H1 (cell line): ENCODE measurements at regions not wholly inside any gene's neighbourhood (a gene's known extent, or its start where the extent isn't known, plus 50 kb on each side); places are given as distances from the start of the nearest gene placed in this dataset.

ENCODE experiments used
- CTCF ChIA-PET: fragments of 300-600 bp; sonication (Branson Sonifier 250); formaldehyde crosslinking; loops from one replicate; lab custom pipeline; 2021; ENCODE audit not compliant: partially characterized antibody; lab: Charles Lee
- POLR2A ChIA-PET: fragments of 300-600 bp; sonication (Branson Sonifier 250); formaldehyde crosslinking; loops from one replicate; lab custom pipeline; 2021; ENCODE audit warnings: inconsistent platforms; ENCODE audit not compliant: partially characterized antibody; lab: Charles Lee
- DNase-seq, 2 experiments: peaks; one replicate each; pipeline versions ENCODE4 v3.0.0 to v3.0.0-alpha.2; 2010 to 2022; ENCODE audit warnings: low spot score in 2 of 2, low read depth in 1 of 2, mixed read lengths in 1 of 2
- FAIRE-seq: peaks from 2 replicates; lab custom pipeline; 2011; peaks lifted over from hg19 to GRCh38; lab: Jason Lieb, UNC
- H2AFZ ChIP-seq: 2 replicates; pipeline ENCODE4 v1.8.1; 2012; ENCODE audit warnings: low read length, inconsistent platforms
- H2AK5ac ChIP-seq: 2 replicates; pipeline ENCODE4 v1.6.1; 2013; ENCODE audit warnings: low read depth, low read length
- H2BK120ac ChIP-seq: replicated peaks from 2 replicates; pipeline ENCODE3; 2013; ENCODE audit warnings: low read depth, low read length, inconsistent platforms
- H2BK12ac ChIP-seq: 2 replicates; pipeline ENCODE4 v1.6.1; 2013; ENCODE audit warnings: low read depth, low read length
- H2BK15ac ChIP-seq: 2 replicates; pipeline ENCODE4 v1.6.1; 2013; ENCODE audit warnings: low read length
- H2BK20ac ChIP-seq: 2 replicates; pipeline ENCODE4 v1.6.1; 2013; ENCODE audit warnings: low read length
- H2BK5ac ChIP-seq: 2 replicates; pipeline ENCODE4 v1.6.1; 2013; ENCODE audit warnings: low read depth, low read length
- H3K14ac ChIP-seq: 2 replicates; pipeline ENCODE4 v1.6.1; 2013; ENCODE audit warnings: inconsistent platforms; ENCODE audit not compliant: insufficient read length
- H3K18ac ChIP-seq: 2 replicates; pipeline ENCODE4 v1.6.1; 2013; ENCODE audit warnings: low read length; ENCODE audit errors: extremely low read depth
- H3K23ac ChIP-seq: 2 replicates; pipeline ENCODE4 v1.6.1; 2013; ENCODE audit warnings: inconsistent platforms; ENCODE audit not compliant: insufficient read length
- H3K23me2 ChIP-seq: 2 replicates; pipeline ENCODE4 v1.6.1; 2013; ENCODE audit warnings: low read depth, low read length
- H3K27ac ChIP-seq: 2 replicates; pipeline ENCODE4 v1.6.1; 2011; ENCODE audit warnings: low read depth, low read length, inconsistent platforms
- H3K27me3 ChIP-seq, 4 experiments: replicated peaks in 1 of 4; 1 replicate in 1 of 4; 2 replicates in 3 of 4; pipeline versions ENCODE4 v1.6.1 to v1.8.1; 2011 to 2013; ENCODE audit warnings: low read length in 3 of 4, mild to moderate bottlenecking in 3 of 4, inconsistent platforms in 2 of 4, mixed read lengths in 2 of 4, moderate library complexity in 1 of 4; ENCODE audit not compliant: control insufficient read depth in 3 of 4, insufficient read depth in 3 of 4; ENCODE audit errors: extremely low read depth in 1 of 4
- H3K36me3 ChIP-seq, 4 experiments: 2 replicates each; pipeline versions ENCODE4 v1.6.1 to v1.8.1; 2011 to 2013; ENCODE audit warnings: mild to moderate bottlenecking in 4 of 4, low read length in 3 of 4, moderate library complexity in 2 of 4, control low read depth in 1 of 4, inconsistent platforms in 1 of 4; ENCODE audit not compliant: insufficient read depth in 4 of 4, control insufficient read depth in 2 of 4
- H3K4ac ChIP-seq: replicated peaks from 2 replicates; pipeline ENCODE3; 2013; ENCODE audit warnings: low read length, low read depth, mixed read lengths, inconsistent platforms; ENCODE audit not compliant: insufficient read length
- H3K4me1 ChIP-seq, 4 experiments: replicated peaks in 1 of 4; 1 replicate in 1 of 4; 2 replicates in 3 of 4; pipeline versions ENCODE4 v1.6.1 to v1.8.1; 2011 to 2013; ENCODE audit warnings: low read length in 3 of 4, inconsistent platforms in 2 of 4, mixed read lengths in 1 of 4; ENCODE audit not compliant: insufficient read depth in 4 of 4, control insufficient read depth in 3 of 4
- H3K4me2 ChIP-seq, 2 experiments: 2 replicates each; pipeline versions ENCODE4 v1.6.1 to v1.8.1; 2011 to 2013; ENCODE audit warnings: low read depth in 2 of 2, low read length in 2 of 2, control low read depth in 1 of 2, inconsistent platforms in 1 of 2, mild to moderate bottlenecking in 1 of 2; ENCODE audit not compliant: insufficient read depth in 1 of 2
- H3K4me3 ChIP-seq, 4 experiments: fragments of 200-600, 300-600 bp in 1 of 4; sonication (generic), shearing (Covaris generic), sonication (Bioruptor Twin) in 1 of 4; 2 replicates each; pipeline versions ENCODE4 v1.5.1 to v1.8.1; 2011 to 2016; ENCODE audit warnings: low read length in 4 of 4, low read depth in 3 of 4, control low read depth in 2 of 4, inconsistent platforms in 2 of 4, mild to moderate bottlenecking in 2 of 4, mixed read lengths in 1 of 4, moderate library complexity in 1 of 4; ENCODE audit not compliant: insufficient read depth in 2 of 4; ENCODE audit errors: extremely low read depth in 1 of 4
- H3K56ac ChIP-seq: replicated peaks from 2 replicates; pipeline ENCODE3; 2013; ENCODE audit warnings: low read depth, mild to moderate bottlenecking, mixed read lengths, low read length, inconsistent platforms; ENCODE audit not compliant: insufficient read length
- H3K79me1 ChIP-seq: 2 replicates; pipeline ENCODE4 v1.6.1; 2013; ENCODE audit warnings: low read depth, low read length, control low read depth
- H3K79me2 ChIP-seq, 2 experiments: 2 replicates each; pipeline versions ENCODE4 v1.6.1 to v1.8.1; 2012 to 2013; ENCODE audit warnings: low read length in 2 of 2, mild to moderate bottlenecking in 2 of 2, inconsistent platforms in 1 of 2; ENCODE audit not compliant: insufficient read depth in 2 of 2, control insufficient read depth in 1 of 2
- H3K9ac ChIP-seq, 4 experiments: replicated peaks in 1 of 4; 1 replicate in 1 of 4; 2 replicates in 3 of 4; pipeline versions ENCODE4 v1.6.1 to v1.8.1; 2011 to 2013; ENCODE audit warnings: low read depth in 3 of 4, low read length in 3 of 4, control low read depth in 2 of 4, mild to moderate bottlenecking in 2 of 4, moderate library complexity in 2 of 4, inconsistent platforms in 1 of 4; ENCODE audit errors: extremely low read depth in 1 of 4
- H3K9me3 ChIP-seq, 2 experiments: 2 replicates each; pipeline versions ENCODE4 v1.6.1 to v1.8.1; 2012 to 2013; ENCODE audit warnings: mild to moderate bottlenecking in 2 of 2, moderate library complexity in 2 of 2, control low read depth in 1 of 2, inconsistent platforms in 1 of 2, low read depth in 1 of 2, low read length in 1 of 2, mixed read lengths in 1 of 2; ENCODE audit not compliant: insufficient read depth in 2 of 2
- H4K20me1 ChIP-seq, 2 experiments: replicated peaks in 1 of 2; 2 replicates each; pipeline versions ENCODE3 to v1.8.1; 2011 to 2013; ENCODE audit warnings: inconsistent platforms in 2 of 2, low read length in 2 of 2, mild to moderate bottlenecking in 1 of 2; ENCODE audit not compliant: insufficient read depth in 2 of 2, control insufficient read depth in 1 of 2
- H4K5ac ChIP-seq: 2 replicates; pipeline ENCODE4 v1.6.1; 2013; ENCODE audit warnings: low read length, low read depth, mixed read lengths, inconsistent platforms; ENCODE audit not compliant: insufficient read length
- H4K8ac ChIP-seq: 2 replicates; pipeline ENCODE4 v1.8.0; 2013; ENCODE audit warnings: mild to moderate bottlenecking, moderate library complexity, low read length, inconsistent platforms; ENCODE audit not compliant: insufficient read depth; ENCODE audit errors: extremely low read depth
- H4K91ac ChIP-seq: replicated peaks from 2 replicates; pipeline ENCODE3; 2013; ENCODE audit warnings: low read length, mixed read lengths, inconsistent platforms; ENCODE audit not compliant: insufficient read length
- EZH2 ChIP-seq: fragments of 200-600 bp; sonication (generic); IDR thresholded peaks from 2 replicates; pipeline ENCODE4 v1.7.1; 2012; ENCODE audit warnings: low read depth, mild to moderate bottlenecking, moderate library complexity, low read length, inconsistent platforms; ENCODE audit not compliant: severe bottlenecking
- POLR2AphosphoS5 ChIP-seq: IDR thresholded peaks from 2 replicates; pipeline ENCODE4 v1.6.1; 2011; ENCODE audit warnings: low read depth, low read length
- SP2 ChIP-seq: IDR thresholded peaks from 2 replicates; pipeline ENCODE4 v1.6.1; 2012; ENCODE audit warnings: mild to moderate bottlenecking, low read length, inconsistent platforms
- SRF ChIP-seq: IDR thresholded peaks from 2 replicates; pipeline ENCODE4 v1.6.1; 2011; ENCODE audit warnings: mild to moderate bottlenecking, low read depth, low read length, moderate library complexity
- WGBS, 2 experiments: shearing (Covaris generic) in 1 of 2; methylation state at CpG; one replicate each; pipeline versions ENCODE4 v1.1.6 to v1.1.7; 2013 to 2015; ENCODE audit warnings: low lambda C conversion rate in 2 of 2, mixed read lengths in 2 of 2, inconsistent platforms in 1 of 2, low coverage in 1 of 2, missing lambda C conversion rate in 1 of 2; ENCODE audit not compliant: insufficient replicate concordance in 2 of 2, insufficient coverage in 1 of 2, insufficient read length in 1 of 2; ENCODE audit errors: extremely low coverage in 1 of 2, missing lambda C conversion rate in 1 of 2; 5-methylcytosine and 5-hydroxymethylcytosine counted together

DNA sequence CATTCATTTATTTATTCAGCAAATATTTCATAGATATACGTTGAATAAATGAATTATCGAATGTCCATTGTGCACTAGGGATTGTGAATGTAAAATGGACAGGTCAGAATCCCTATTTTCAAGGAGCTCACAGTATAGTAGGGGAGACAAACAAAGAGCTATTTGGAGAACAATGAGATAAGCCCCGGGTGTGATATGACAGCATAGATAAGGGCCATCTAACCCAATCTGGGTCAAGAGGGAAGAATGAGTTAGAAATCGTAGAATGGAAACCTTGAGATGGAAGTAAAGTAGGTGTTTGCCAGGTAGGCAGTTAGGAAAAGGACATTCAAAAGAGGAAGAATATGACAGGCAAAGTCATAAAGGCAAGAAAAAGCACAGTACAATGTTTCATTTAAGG is 132.2 kb upstream of the GOLGA6L4 start:
- Histone ChIP-seq H3K79me1 (no peaks in the 10 kb centered on the region), H3K27me3 (no peaks in the 10 kb centered on the region), H3K27ac (no peak overlapping the region), H4K91ac (no peak overlapping the region), H4K5ac (no peak overlapping the region), H2AFZ (no peak overlapping the region), H2BK5ac (no peak overlapping the region), H2BK15ac (no peak overlapping the region), H2AK5ac (no peak overlapping the region), H2BK12ac (no peak overlapping the region), H3K14ac (no peak overlapping the region), H3K4ac (no peak overlapping the region), H4K20me1 (no peaks in the 10 kb centered on the region), H3K23ac (no peak overlapping the region), H3K9me3 (no peaks in the 10 kb centered on the region), H3K4me3 (no peak overlapping the region), H2BK120ac (no peak overlapping the region), H3K79me2 (no peaks in the 10 kb centered on the region), H3K18ac (no peak overlapping the region), H3K9ac (no peak overlapping the region), H3K56ac (no peak overlapping the region), H3K23me2 (no peaks in the 10 kb centered on the region), H4K8ac (no peak overlapping the region), H2BK20ac (no peak overlapping the region), H3K4me1 (no peaks in the 10 kb centered on the region), H3K36me3 (no peaks in the 10 kb centered on the region), H3K4me2 (no peak overlapping the region)
- CTCF ChIA-PET: interaction anchor here (1.1 kb wide), 1 partner anchor 68 kb away, joined by 4 read pairs; no protein-coding TSS in a partner anchor
- FAIRE-seq (no peak), DNase-seq (no peak)
- POLR2A ChIA-PET: no interaction called here
- TF ChIP-seq EZH2 (no peak), SP2 (no peak), POLR2AphosphoS5 (no peak), SRF (no peak)
- WGBS, 2 experiments: 85% methylated on average over 4 of the region's 4 CpGs; no CpG with 5 or more reads in 1 of the 2 experiments
